ENCODE measurements at regions not wholly inside any gene's neighbourhood (a gene's known extent, or its start where the extent isn't known, plus 50 kb on each side); places are given as distances from the start of the nearest gene placed in this dataset.

DNA sequence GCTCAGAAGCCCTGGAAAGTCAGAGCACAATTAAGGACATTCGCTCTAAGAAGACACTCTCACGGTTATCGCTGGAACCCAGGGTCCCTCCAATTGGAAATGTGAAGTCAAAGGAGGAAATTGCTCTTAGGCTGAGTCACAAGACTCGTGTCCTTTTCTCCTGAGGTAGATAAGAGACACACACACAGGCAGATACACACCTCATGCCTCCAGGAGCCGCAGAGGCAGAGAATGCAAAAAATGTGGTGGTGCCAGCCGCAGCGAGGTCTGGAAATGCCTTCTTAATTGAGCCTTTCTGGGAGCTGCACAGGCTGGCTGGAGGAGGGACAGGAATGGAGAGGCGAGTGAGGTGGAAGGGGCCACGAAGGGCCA, 189.3 kb downstream of the OPA1 start:
- TF ChIP-seq EZH2 (IDR thresholded peaks at IDR 0.05; ENCODE audit: low read length) (no peak), CTCF (optimal IDR thresholded peaks at IDR 0.05 in 1 of 3, IDR thresholded peaks at IDR 0.05 in 1 of 3, conservative IDR thresholded peaks at IDR 0.05 in 1 of 3; ENCODE audit: extremely low read depth in 1 of 3, insufficient read depth in 2 of 3, low read length in 3 of 3) (no peak)

All from keratinocyte (primary cell).